ENCODE measurements at regions not wholly inside any gene's neighbourhood (a gene's known extent, or its start where the extent isn't known, plus 50 kb on each side); places are given as distances from the start of the nearest gene placed in this dataset.

DNA sequence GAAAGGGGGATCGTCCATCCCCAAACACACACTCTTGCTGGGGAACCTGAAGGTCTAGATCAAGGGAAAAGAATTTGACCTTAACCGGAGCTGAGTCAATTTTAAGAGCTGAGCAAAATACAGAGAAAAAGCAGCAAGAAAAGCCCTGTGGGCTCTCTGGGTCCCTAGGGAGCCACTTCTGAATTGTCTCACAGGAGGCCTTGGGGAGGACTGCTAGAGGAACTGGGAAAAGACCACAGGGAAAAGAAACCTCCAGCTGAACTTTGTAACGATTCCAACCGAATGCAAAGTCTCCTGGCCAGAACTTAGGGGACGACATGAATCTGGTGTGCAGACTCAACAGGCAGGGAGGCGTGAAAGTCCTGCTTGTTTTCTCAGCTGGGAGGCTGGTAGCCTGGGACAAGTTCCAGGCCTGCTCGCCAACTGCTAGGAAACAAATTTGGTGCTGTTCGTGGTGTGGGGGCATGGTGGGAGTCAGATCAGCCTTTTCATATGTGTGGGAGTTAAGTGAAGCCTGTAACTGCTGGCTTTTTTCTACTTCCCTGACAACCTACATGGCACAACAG lies 644.6 kb upstream of the CNTNAP5 start:
- TF ChIP-seq POLR2A (IDR thresholded peaks at IDR 0.05; ENCODE audit: low read depth, low read length) (no peak), HCFC1 (IDR thresholded peaks at IDR 0.05; ENCODE audit: low read length) (no peak), CREM (IDR thresholded peaks at IDR 0.05; ENCODE audit: low read depth) (no peak), CTCF (IDR thresholded peaks at IDR 0.05 in 2 of 3, conservative IDR thresholded peaks at IDR 0.05 in 1 of 3; ENCODE audit: control insufficient read depth in 2 of 3, extremely low read depth in 1 of 3, insufficient read depth in 1 of 3, low read depth in 3 of 3, low read length in 3 of 3) (no peak), POLR2AphosphoS5 (IDR thresholded peaks at IDR 0.05; ENCODE audit: low read length) (no peak), ZNF274 (IDR thresholded peaks at IDR 0.05; ENCODE audit: insufficient read depth, insufficient read length) (no peak), SPI1 (IDR thresholded peaks at IDR 0.05; ENCODE audit: borderline replicate concordance, insufficient read depth, low read depth, low read length) (no peak), NR2C2 (IDR thresholded peaks at IDR 0.05; ENCODE audit: borderline replicate concordance, control insufficient read depth, insufficient read length, low read depth) (no peak), RAD21 (IDR thresholded peaks at IDR 0.05; ENCODE audit: insufficient read depth, low read depth, low read length) (no peak), HDAC2 (IDR thresholded peaks at IDR 0.05) (no peak), TCF7 (IDR thresholded peaks at IDR 0.05; ENCODE audit: borderline replicate concordance) (no peak)
- TF ChIP-seq, protein P1, sequence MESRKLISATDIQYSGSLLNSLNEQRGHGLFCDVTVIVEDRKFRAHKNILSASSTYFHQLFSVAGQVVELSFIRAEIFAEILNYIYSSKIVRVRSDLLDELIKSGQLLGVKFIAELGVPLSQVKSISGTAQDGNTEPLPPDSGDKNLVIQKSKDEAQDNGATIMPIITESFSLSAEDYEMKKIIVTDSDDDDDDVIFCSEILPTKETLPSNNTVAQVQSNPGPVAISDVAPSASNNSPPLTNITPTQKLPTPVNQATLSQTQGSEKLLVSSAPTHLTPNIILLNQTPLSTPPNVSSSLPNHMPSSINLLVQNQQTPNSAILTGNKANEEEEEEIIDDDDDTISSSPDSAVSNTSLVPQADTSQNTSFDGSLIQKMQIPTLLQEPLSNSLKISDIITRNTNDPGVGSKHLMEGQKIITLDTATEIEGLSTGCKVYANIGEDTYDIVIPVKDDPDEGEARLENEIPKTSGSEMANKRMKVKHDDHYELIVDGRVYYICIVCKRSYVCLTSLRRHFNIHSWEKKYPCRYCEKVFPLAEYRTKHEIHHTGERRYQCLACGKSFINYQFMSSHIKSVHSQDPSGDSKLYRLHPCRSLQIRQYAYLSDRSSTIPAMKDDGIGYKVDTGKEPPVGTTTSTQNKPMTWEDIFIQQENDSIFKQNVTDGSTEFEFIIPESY (IDR thresholded peaks at IDR 0.05), result no peak
- TF ChIP-seq, protein P2, sequence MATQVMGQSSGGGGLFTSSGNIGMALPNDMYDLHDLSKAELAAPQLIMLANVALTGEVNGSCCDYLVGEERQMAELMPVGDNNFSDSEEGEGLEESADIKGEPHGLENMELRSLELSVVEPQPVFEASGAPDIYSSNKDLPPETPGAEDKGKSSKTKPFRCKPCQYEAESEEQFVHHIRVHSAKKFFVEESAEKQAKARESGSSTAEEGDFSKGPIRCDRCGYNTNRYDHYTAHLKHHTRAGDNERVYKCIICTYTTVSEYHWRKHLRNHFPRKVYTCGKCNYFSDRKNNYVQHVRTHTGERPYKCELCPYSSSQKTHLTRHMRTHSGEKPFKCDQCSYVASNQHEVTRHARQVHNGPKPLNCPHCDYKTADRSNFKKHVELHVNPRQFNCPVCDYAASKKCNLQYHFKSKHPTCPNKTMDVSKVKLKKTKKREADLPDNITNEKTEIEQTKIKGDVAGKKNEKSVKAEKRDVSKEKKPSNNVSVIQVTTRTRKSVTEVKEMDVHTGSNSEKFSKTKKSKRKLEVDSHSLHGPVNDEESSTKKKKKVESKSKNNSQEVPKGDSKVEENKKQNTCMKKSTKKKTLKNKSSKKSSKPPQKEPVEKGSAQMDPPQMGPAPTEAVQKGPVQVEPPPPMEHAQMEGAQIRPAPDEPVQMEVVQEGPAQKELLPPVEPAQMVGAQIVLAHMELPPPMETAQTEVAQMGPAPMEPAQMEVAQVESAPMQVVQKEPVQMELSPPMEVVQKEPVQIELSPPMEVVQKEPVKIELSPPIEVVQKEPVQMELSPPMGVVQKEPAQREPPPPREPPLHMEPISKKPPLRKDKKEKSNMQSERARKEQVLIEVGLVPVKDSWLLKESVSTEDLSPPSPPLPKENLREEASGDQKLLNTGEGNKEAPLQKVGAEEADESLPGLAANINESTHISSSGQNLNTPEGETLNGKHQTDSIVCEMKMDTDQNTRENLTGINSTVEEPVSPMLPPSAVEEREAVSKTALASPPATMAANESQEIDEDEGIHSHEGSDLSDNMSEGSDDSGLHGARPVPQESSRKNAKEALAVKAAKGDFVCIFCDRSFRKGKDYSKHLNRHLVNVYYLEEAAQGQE (IDR thresholded peaks at IDR 0.05; ENCODE audit: low read depth, low read length), result no peak
- TF ChIP-seq, protein P3, sequence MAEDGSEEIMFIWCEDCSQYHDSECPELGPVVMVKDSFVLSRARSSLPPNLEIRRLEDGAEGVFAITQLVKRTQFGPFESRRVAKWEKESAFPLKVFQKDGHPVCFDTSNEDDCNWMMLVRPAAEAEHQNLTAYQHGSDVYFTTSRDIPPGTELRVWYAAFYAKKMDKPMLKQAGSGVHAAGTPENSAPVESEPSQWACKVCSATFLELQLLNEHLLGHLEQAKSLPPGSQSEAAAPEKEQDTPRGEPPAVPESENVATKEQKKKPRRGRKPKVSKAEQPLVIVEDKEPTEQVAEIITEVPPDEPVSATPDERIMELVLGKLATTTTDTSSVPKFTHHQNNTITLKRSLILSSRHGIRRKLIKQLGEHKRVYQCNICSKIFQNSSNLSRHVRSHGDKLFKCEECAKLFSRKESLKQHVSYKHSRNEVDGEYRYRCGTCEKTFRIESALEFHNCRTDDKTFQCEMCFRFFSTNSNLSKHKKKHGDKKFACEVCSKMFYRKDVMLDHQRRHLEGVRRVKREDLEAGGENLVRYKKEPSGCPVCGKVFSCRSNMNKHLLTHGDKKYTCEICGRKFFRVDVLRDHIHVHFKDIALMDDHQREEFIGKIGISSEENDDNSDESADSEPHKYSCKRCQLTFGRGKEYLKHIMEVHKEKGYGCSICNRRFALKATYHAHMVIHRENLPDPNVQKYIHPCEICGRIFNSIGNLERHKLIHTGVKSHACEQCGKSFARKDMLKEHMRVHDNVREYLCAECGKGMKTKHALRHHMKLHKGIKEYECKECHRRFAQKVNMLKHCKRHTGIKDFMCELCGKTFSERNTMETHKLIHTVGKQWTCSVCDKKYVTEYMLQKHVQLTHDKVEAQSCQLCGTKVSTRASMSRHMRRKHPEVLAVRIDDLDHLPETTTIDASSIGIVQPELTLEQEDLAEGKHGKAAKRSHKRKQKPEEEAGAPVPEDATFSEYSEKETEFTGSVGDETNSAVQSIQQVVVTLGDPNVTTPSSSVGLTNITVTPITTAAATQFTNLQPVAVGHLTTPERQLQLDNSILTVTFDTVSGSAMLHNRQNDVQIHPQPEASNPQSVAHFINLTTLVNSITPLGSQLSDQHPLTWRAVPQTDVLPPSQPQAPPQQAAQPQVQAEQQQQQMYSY (CRISPR knock-in tag; IDR thresholded peaks at IDR 0.05), result no peak
